Esophagus squamous epithelium (tissue), 5 donors: ENCODE measurements at regions not wholly inside any gene's neighbourhood (a gene's known extent, or its start where the extent isn't known, plus 50 kb on each side); places are given as distances from the start of the nearest gene placed in this dataset.
A peak's percentile ranks its signal among the peaks of the same experiment; 100 is the strongest.

Experiments
- DNase-seq: peaks from one replicate; lab custom pipeline; 2025; lab: John Stamatoyannopoulos, UW
- H3K27ac ChIP-seq, 4 donors: fragments of 200-600 bp; sonication (generic); one replicate each; pipeline ENCODE4 v1.5.1; 2016 to 2019; ENCODE audit warnings: mild to moderate bottlenecking in 1 of 4
- H3K27me3 ChIP-seq, 4 donors: fragments of 200-600 bp; sonication (generic); 1 replicate in 3 of 4; 2 replicates in 1 of 4; pipeline versions ENCODE4 v1.5.1 to v1.6.0; 2017 to 2021; ENCODE audit warnings: antibody characterized with exemption in 1 of 4
- H3K36me3 ChIP-seq, 3 donors: fragments of 200-600 bp; sonication (generic); one replicate each; pipeline ENCODE4 v1.5.1; 2016 to 2019
- H3K4me1 ChIP-seq, 3 donors: fragments of 200-600 bp; sonication (generic); one replicate each; pipeline ENCODE4 v1.5.1; 2017 to 2019
- H3K4me3 ChIP-seq, 4 donors: fragments of 200-600 bp; sonication (generic); 1 replicate in 3 of 4; 2 replicates in 1 of 4; pipeline ENCODE4 v1.5.1; 2016 to 2019; ENCODE audit warnings: mild to moderate bottlenecking in 2 of 4, moderate library complexity in 1 of 4
- H3K9me3 ChIP-seq, 3 donors: fragments of 200-600 bp; sonication (generic); one replicate each; pipeline ENCODE4 v1.5.1; 2016 to 2019
- POLR2A ChIP-seq, 4 donors: fragments of 450-650 bp; IDR thresholded peaks; one replicate each; pipeline ENCODE4 v1.6.1; 2017; ENCODE audit warnings: antibody characterized with exemption in 4 of 4, mild to moderate bottlenecking in 4 of 4, moderate library complexity in 3 of 4
- WGBS, 2 donors: methylation state at CpG; one replicate each; pipeline ENCODE4 v1.1.5; 2018; 5-methylcytosine and 5-hydroxymethylcytosine counted together
- intact Hi-C: fragments of 100-400 bp; cut with DNase I; formaldehyde crosslinking; loops from one replicate; pipeline ENCODE4 v1.15.0; 2022
- TF ChIP-seq, protein P1 (sequence below), 6 experiments: fragments of 450-650 bp in 4 of 6; fragments of 200-600 bp in 2 of 6; sonication (generic) in 2 of 6; IDR thresholded peaks; one replicate each; pipeline ENCODE4 v1.5.1; 2016 to 2019; ENCODE audit warnings: antibody characterized with exemption in 6 of 6, mild to moderate bottlenecking in 4 of 6, moderate library complexity in 4 of 6
- donor health status: DM: yes; HTN: yes; CAD: no.

DNA sequence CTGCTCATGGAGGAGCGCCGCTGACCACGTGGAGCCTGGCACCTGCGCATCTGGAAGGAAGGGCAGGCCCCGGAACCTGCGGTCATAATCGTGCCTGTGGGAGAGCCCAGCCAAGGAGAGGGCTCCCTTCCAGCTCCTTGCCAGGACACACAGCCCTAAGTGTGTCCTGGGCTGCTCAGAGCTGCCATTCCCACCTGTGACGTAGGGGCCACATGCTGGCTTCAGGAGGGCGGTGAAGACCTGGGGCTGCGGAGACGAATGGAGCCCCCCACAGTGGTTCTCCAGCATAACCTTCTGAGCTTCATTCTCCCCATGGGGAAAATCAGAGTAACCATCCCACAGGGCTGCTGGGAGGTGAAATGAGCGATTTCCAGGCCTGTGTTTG is 127.6 kb upstream of the CHST15 start:
- Histone ChIP-seq H3K36me3 (no peaks in the 10 kb centered on the region), H3K9me3 (no peaks in the 10 kb centered on the region), H3K27ac (peak overlapping the region in 1 of 4 donors; percentile 55), H3K27me3 (peaks cover 0 to 21% (median 0%) of the 10 kb centered on the region in 4 donors), H3K4me3 (no peak overlapping the region), H3K4me1 (peaks cover 0 to 36% (median 3%) of the 10 kb centered on the region in 3 donors)
- DNase-seq = no peak
- intact Hi-C loops = no loop called here
- TF ChIP-seq, protein P1, sequence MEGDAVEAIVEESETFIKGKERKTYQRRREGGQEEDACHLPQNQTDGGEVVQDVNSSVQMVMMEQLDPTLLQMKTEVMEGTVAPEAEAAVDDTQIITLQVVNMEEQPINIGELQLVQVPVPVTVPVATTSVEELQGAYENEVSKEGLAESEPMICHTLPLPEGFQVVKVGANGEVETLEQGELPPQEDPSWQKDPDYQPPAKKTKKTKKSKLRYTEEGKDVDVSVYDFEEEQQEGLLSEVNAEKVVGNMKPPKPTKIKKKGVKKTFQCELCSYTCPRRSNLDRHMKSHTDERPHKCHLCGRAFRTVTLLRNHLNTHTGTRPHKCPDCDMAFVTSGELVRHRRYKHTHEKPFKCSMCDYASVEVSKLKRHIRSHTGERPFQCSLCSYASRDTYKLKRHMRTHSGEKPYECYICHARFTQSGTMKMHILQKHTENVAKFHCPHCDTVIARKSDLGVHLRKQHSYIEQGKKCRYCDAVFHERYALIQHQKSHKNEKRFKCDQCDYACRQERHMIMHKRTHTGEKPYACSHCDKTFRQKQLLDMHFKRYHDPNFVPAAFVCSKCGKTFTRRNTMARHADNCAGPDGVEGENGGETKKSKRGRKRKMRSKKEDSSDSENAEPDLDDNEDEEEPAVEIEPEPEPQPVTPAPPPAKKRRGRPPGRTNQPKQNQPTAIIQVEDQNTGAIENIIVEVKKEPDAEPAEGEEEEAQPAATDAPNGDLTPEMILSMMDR (IDR thresholded peaks at IDR 0.05) = no peak
- TF ChIP-seq POLR2A (IDR thresholded peaks at IDR 0.05) = no peak
- 72 to 80% methylated on average over 8 to 12 of the region's 12 CpGs for WGBS, 2 donors

DNA sequence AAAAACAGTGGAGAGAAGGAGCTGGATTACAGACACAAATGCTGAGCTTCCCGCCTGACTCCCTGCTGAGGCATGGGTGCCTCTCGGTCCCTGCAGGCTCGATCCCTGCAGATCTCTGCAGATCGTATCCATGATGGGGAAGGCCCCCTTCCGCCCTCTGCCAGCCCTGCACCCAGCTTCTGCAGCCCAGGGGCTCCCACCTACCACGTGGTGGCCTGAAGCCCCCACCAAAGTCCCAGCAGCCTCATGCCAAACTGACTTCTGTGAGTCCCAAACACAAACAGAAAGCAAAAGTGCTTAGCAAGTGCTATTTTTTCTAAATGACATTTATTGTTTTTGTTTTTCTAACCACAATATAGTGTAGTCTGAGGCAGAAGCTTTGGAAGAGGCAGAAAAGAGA is 127.1 kb upstream of the CHST15 start:
- intact Hi-C loops = no loop called here
- Histone ChIP-seq H3K9me3 (no peaks in the 10 kb centered on the region), H3K36me3 (no peaks in the 10 kb centered on the region), H3K4me1 (peaks cover 0 to 36% (median 3%) of the 10 kb centered on the region in 3 donors), H3K27ac (peak overlapping the region in 1 of 4 donors; percentile 55), H3K27me3 (peaks cover 0 to 21% (median 0%) of the 10 kb centered on the region in 4 donors), H3K4me3 (no peak overlapping the region)
- DNase-seq = no peak
- no peak for TF ChIP-seq POLR2A (IDR thresholded peaks at IDR 0.05)
- TF ChIP-seq, protein P1 (IDR thresholded peaks at IDR 0.05) = no peak
- WGBS, 2 donors = 72 to 81% methylated on average over 6 of the region's 6 CpGs

DNA sequence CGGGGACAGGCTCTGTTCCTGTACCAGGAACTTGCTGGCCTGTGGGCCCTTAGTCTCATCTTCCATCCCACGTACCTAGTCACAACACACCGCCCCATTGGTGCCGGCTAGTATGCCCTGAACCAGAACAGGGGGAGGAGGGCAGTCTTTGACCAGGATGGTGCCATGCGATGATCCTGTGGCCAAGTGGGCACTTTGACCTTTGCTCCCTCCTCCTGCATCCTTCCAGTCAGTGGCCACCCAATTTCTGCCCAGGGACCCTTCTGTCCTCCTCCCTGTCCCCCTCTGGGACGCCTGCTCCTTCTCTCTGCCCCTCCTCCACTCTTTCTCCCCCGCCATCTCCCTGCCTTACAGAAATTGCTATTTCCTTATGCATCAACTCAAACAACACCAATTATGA is 126.3 kb upstream of the CHST15 start:
- no peaks in the 10 kb centered on the region for H3K36me3 ChIP-seq
- TF ChIP-seq, protein P1 (IDR thresholded peaks at IDR 0.05) = no peak
- TF ChIP-seq POLR2A (IDR thresholded peaks at IDR 0.05) = no peak
- DNase-seq = no peak
- intact Hi-C loops = no loop called here
- H3K4me1 ChIP-seq = peaks cover 0 to 36% (median 3%) of the 10 kb centered on the region in 3 donors
- H3K27ac ChIP-seq = no peak overlapping the region
- peaks cover 0 to 21% (median 0%) of the 10 kb centered on the region in 4 donors for H3K27me3 ChIP-seq
- no peak overlapping the region for H3K4me3 ChIP-seq
- no peaks in the 10 kb centered on the region for H3K9me3 ChIP-seq
- 70 to 73% methylated on average over 5 to 7 of the region's 7 CpGs for WGBS, 2 donors

DNA sequence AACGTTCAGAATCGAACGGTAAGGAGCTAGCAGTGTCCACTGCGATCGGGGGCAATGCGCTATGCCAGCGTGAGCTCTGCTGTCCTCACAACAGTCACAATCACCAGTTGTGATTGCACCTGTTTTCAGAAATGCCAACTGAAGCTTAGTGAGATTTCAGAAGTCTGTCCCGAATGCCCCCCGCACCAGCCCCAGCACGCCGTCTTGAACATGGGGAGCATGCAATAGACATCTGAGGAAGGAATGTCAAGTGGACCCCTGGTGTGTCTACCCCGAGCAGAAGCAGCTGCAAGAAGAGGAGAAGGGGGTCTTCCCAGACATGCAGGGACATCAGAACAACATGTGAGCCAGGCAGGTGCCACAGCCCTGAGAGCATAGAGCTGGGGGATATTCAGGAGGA is 125.7 kb upstream of the CHST15 start:
- Histone ChIP-seq H3K4me3 (no peak overlapping the region), H3K27me3 (peaks cover 0 to 21% (median 0%) of the 10 kb centered on the region in 4 donors), H3K4me1 (peaks cover 0 to 36% (median 3%) of the 10 kb centered on the region in 3 donors), H3K27ac (no peak overlapping the region), H3K9me3 (no peaks in the 10 kb centered on the region), H3K36me3 (no peaks in the 10 kb centered on the region)
- intact Hi-C loops = no loop called here
- DNase-seq = no peak
- TF ChIP-seq, protein P1 (IDR thresholded peaks at IDR 0.05) = no peak
- WGBS, 2 donors = 71 to 80% methylated on average over 8 to 9 of the region's 12 CpGs

DNA sequence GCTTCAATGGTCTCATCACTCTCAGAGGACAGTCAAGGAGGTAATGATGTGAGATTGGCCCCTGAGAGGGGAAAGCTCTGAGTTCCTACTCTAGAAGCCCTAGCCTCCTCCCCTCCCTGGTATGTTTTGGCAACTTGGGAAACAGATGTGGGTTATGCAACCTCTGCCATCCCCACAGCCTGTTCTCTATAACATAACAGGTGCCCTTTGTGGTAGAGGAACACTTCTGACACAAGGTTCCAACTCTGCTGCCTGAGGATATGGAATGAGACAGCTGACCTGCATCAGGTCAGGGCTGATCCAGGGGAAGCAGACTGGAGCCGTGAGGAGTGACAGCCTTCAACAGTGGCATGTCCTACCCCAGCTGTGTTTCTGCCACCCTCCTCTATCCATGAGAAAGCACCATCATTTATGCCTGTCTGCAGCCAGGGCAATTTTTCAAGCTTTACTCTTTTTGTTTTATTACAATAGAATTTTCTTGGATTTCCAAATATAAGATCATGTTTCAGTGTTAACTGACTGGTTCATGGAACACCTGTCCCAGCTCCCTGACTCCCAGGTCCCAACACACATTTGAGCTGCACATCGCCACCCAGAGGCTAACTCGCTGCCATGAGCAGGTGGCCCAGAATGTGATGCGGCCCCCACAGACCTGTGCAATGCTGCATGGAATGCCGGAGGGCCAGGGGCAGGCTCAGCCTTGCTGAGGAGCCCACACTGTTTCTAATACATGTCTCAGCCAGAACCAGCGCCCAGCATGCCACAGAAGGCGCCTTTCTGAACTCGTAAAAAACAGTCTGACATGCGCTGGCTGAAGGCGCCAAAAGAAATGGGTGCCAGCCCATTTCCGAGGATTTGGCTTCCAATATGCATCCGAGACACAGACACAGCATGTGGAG is 124.8 kb upstream of the CHST15 start:
- WGBS, 2 donors = 43 to 54% methylated on average over 7 to 8 of the region's 12 CpGs
- DNase-seq = no peak

More for the DNA sequence above, 124.8 kb upstream of the CHST15 start:
- no peaks in the 10 kb centered on the region for H3K36me3 ChIP-seq
- H3K4me3 ChIP-seq = no peak overlapping the region
- H3K27me3 ChIP-seq = peaks cover 0 to 21% (median 0%) of the 10 kb centered on the region in 4 donors
- H3K4me1 ChIP-seq = peaks cover 0 to 34% (median 3%) of the 10 kb centered on the region in 3 donors
- intact Hi-C loops = no loop called here
- TF ChIP-seq POLR2A (IDR thresholded peaks at IDR 0.05) = no peak
- TF ChIP-seq, protein P1 (IDR thresholded peaks at IDR 0.05) = peak in 2 of 6 experiments; percentile 8 to 22
- H3K9me3 ChIP-seq = no peaks in the 10 kb centered on the region
- no peak overlapping the region for H3K27ac ChIP-seq
